NCI-H526 (cell line): ENCODE measurements at regions not wholly inside any gene's neighbourhood (a gene's known extent, or its start where the extent isn't known, plus 50 kb on each side); places are given as distances from the start of the nearest gene placed in this dataset.
"Not testable (repeated sequence)": the region's sequence is repeated elsewhere in the genome, so short reads cannot be mapped to it uniquely, and the experiment has no call there.

Experiments
- DNase-seq, 2 experiments: peaks; one replicate each; lab custom pipeline; 2025; lab: John Stamatoyannopoulos, UW

- DNase-seq = no peak
Observed at GRCh38 chr14:46147452-46147851, 504.1 kb downstream of the RPL10L start.

- DNase-seq = no peak
Observed at GRCh38 chr14:46147024-46147423, 504.6 kb downstream of the RPL10L start.

- DNase-seq = no peak
Observed at GRCh38 chr14:46140445-46140844, 511.1 kb downstream of the RPL10L start.

GRCh38 chr14:46139649-46140048 is 511.9 kb downstream of the RPL10L start:
- no peak for DNase-seq

GRCh38 chr14:46137786-46138185 is 513.8 kb downstream of the RPL10L start:
- DNase-seq = no peak

- DNase-seq = no peak
Observed at GRCh38 chr14:46136456-46136855, 515.1 kb downstream of the RPL10L start.

GRCh38 chr14:46108228-46108627 is 543.4 kb downstream of the RPL10L start:
- no peak for DNase-seq

- not testable (repeated sequence) for DNase-seq
Observed at GRCh38 chr14:46100901-46101300, 550.7 kb downstream of the RPL10L start.

GRCh38 chr14:46091819-46092218 is 559.8 kb downstream of the RPL10L start:
- no peak for DNase-seq

GRCh38 chr14:46087604-46088003 is 564.0 kb downstream of the RPL10L start:
- no peak for DNase-seq

GRCh38 chr14:46074061-46074460 is 577.5 kb downstream of the RPL10L start:
- DNase-seq = no peak

- DNase-seq = no peak
Observed at GRCh38 chr14:46063872-46064271, 587.7 kb downstream of the RPL10L start.

- no peak for DNase-seq
Observed at GRCh38 chr14:46058964-46059563, 592.5 kb downstream of the RPL10L start.

GRCh38 chr14:46057799-46058198 is 593.8 kb downstream of the RPL10L start:
- no peak for DNase-seq

GRCh38 chr14:46054526-46054925 is 597.1 kb downstream of the RPL10L start:
- DNase-seq = no peak

- DNase-seq = no peak
Observed at GRCh38 chr14:46053221-46053620, 598.4 kb downstream of the RPL10L start.

GRCh38 chr14:46051796-46052195 is 599.8 kb downstream of the RPL10L start:
- no peak for DNase-seq

GRCh38 chr14:46048127-46048526 is 603.5 kb downstream of the RPL10L start:
- DNase-seq = peak; percentile 7 to 56

- no peak for DNase-seq
Observed at GRCh38 chr14:46036099-46036498, 615.5 kb downstream of the RPL10L start.

GRCh38 chr14:46034305-46034704 is 617.3 kb downstream of the RPL10L start:
- DNase-seq = no peak

- DNase-seq = no peak
Observed at GRCh38 chr14:46018846-46019420, 632.6 kb downstream of the RPL10L start.

GRCh38 chr14:46008348-46008747 is 643.2 kb downstream of the RPL10L start:
- no peak for DNase-seq

- no peak for DNase-seq
Observed at GRCh38 chr14:45998554-45998953, 653.0 kb downstream of the RPL10L start.

- no peak for DNase-seq
Observed at GRCh38 chr14:45990252-45990651, 661.3 kb downstream of the RPL10L start.
